ENCODE measurements at regions not wholly inside any gene's neighbourhood (a gene's known extent, or its start where the extent isn't known, plus 50 kb on each side); places are given as distances from the start of the nearest gene placed in this dataset.

GRCh38 chr19:32018014-32018413, 327.4 kb upstream of the ZNF507 start:
- DNase-seq (no peak), ATAC-seq (ENCODE audit: low read depth) (no peak)
- TF ChIP-seq CTCF (IDR thresholded peaks at IDR 0.05), result no peak
- Mint-ChIP-seq H3K9me3 (peaks cover 3% of the 10 kb centered on the region), H3K27ac (no peak overlapping the region), H3K4me1 (no peaks in the 10 kb centered on the region), H3K27me3 (no peaks in the 10 kb centered on the region), H3K4me3 (no peak overlapping the region), H3K36me3 (ENCODE audit: low read depth) (no peaks in the 10 kb centered on the region)
- intact Hi-C loops (cut with micrococcal nuclease), result no loop called here
- POLR2A ChIA-PET, result no interaction called here
- CTCF ChIA-PET, result no interaction called here

- ChIA-PET CTCF (no interaction called here), POLR2A (no interaction called here)
- DNase-seq (no peak), ATAC-seq (ENCODE audit: low read depth) (no peak)
- no peak for TF ChIP-seq CTCF (IDR thresholded peaks at IDR 0.05)
- Mint-ChIP-seq H3K27me3 (no peaks in the 10 kb centered on the region), H3K4me3 (no peak overlapping the region), H3K4me1 (no peaks in the 10 kb centered on the region), H3K36me3 (ENCODE audit: low read depth) (no peaks in the 10 kb centered on the region), H3K27ac (no peak overlapping the region), H3K9me3 (peaks cover 7% of the 10 kb centered on the region)
- intact Hi-C loops (cut with micrococcal nuclease), result no loop called here
Observed at GRCh38 chr19:32020538-32020937, 324.9 kb upstream of the ZNF507 start.

GRCh38 chr19:32022044-32022640, 323.3 kb upstream of the ZNF507 start:
- ChIA-PET POLR2A (no interaction called here), CTCF (no interaction called here)
- no peaks in the 10 kb centered on the region for H3K4me1 Mint-ChIP-seq

GRCh38 chr19:32022731-32023563, 322.5 kb upstream of the ZNF507 start:
- Mint-ChIP-seq H3K4me1 (no peaks in the 10 kb centered on the region), H3K4me3 (no peak overlapping the region), H3K36me3 (ENCODE audit: low read depth) (no peaks in the 10 kb centered on the region), H3K27ac (no peak overlapping the region), H3K27me3 (no peaks in the 10 kb centered on the region), H3K9me3 (peaks cover 21% of the 10 kb centered on the region)
- CTCF ChIA-PET, result no interaction called here
- ATAC-seq (ENCODE audit: low read depth) (no peak), DNase-seq (no peak)
- intact Hi-C loops (cut with micrococcal nuclease), result no loop called here
- POLR2A ChIA-PET, result no interaction called here
- TF ChIP-seq CTCF (IDR thresholded peaks at IDR 0.05), result no peak

More at GRCh38 chr19:32022044-32022640, 323.3 kb upstream of the ZNF507 start:
- Mint-ChIP-seq H3K9me3 (peaks cover 20% of the 10 kb centered on the region), H3K27me3 (no peaks in the 10 kb centered on the region), H3K27ac (no peak overlapping the region), H3K4me3 (no peak overlapping the region), H3K36me3 (ENCODE audit: low read depth) (no peaks in the 10 kb centered on the region)
- DNase-seq (no peak), ATAC-seq (ENCODE audit: low read depth) (no peak)
- intact Hi-C loops (cut with micrococcal nuclease), result no loop called here
- no peak for TF ChIP-seq CTCF (IDR thresholded peaks at IDR 0.05)

GRCh38 chr19:32023564-32023832, 321.9 kb upstream of the ZNF507 start:
- CTCF ChIA-PET, result no interaction called here
- ATAC-seq (ENCODE audit: low read depth), result no peak
- peaks cover 21% of the 10 kb centered on the region for H3K9me3 Mint-ChIP-seq

More at GRCh38 chr19:32023564-32023832, 321.9 kb upstream of the ZNF507 start:
- no peak for TF ChIP-seq CTCF (IDR thresholded peaks at IDR 0.05)
- Mint-ChIP-seq H3K36me3 (ENCODE audit: low read depth) (no peaks in the 10 kb centered on the region), H3K27ac (no peak overlapping the region), H3K4me1 (no peaks in the 10 kb centered on the region), H3K4me3 (no peak overlapping the region), H3K27me3 (no peaks in the 10 kb centered on the region)
- intact Hi-C loops (cut with micrococcal nuclease), result no loop called here
- no peak for DNase-seq
- POLR2A ChIA-PET, result no interaction called here
